WTC11 (cell line): ENCODE measurements at regions not wholly inside any gene's neighbourhood (a gene's known extent, or its start where the extent isn't known, plus 50 kb on each side); places are given as distances from the start of the nearest gene placed in this dataset.

Source experiments
- ATAC-seq: fragments of 200-7000 bp; cut with Tn5 transposase; 2 replicates; pipeline ENCODE4 v1.10.0; 2021; ENCODE audit warnings: mild to moderate bottlenecking, moderate library complexity
- CTCF ChIA-PET: fragments of 300-600 bp; sonication (Branson Sonifier 250); formaldehyde crosslinking; loops from one replicate; lab custom pipeline; 2021; ENCODE audit warnings: antibody characterized with exemption; lab: Charles Lee
- POLR2A ChIA-PET: fragments of 350-600 bp; sonication (Branson Sonifier 250); formaldehyde crosslinking; loops from one replicate; lab custom pipeline; 2021; ENCODE audit warnings: antibody characterized with exemption; lab: Charles Lee
- DNase-seq: peaks from one replicate; pipeline ENCODE4 v3.0.0; 2021; ENCODE audit warnings: low spot score
- H3K27ac Mint-ChIP-seq: 2 replicates; pipeline ENCODE4 v1.8.0; 2021; ENCODE audit warnings: mixed read lengths
- H3K27me3 Mint-ChIP-seq: 2 replicates; pipeline ENCODE4 v1.8.0; 2021; ENCODE audit warnings: low read depth, mild to moderate bottlenecking, moderate library complexity, mixed read lengths
- H3K36me3 Mint-ChIP-seq: 2 replicates; pipeline ENCODE4 v1.8.0; 2021; ENCODE audit warnings: mixed read lengths
- H3K4me1 Mint-ChIP-seq: 2 replicates; pipeline ENCODE4 v1.8.0; 2022; ENCODE audit warnings: mixed read lengths
- H3K4me3 Mint-ChIP-seq: 2 replicates; pipeline ENCODE4 v1.8.0; 2021; ENCODE audit warnings: mild to moderate bottlenecking, moderate library complexity, mixed read lengths
- H3K9me3 Mint-ChIP-seq: 2 replicates; pipeline ENCODE4 v1.8.0; 2021; ENCODE audit warnings: mixed read lengths
- ATF1 ChIP-seq: sonication (generic); formaldehyde crosslinking; IDR thresholded peaks from 2 replicates; pipeline ENCODE4 v1.8.1; 2023; ENCODE audit warnings: mild to moderate bottlenecking, moderate library complexity, missing genetic modification reagents
- E2F1 ChIP-seq: sonication (generic); formaldehyde crosslinking; IDR thresholded peaks from 2 replicates; pipeline ENCODE4 v1.8.0; 2022; ENCODE audit warnings: mild to moderate bottlenecking, missing genetic modification reagents
- ETV6 ChIP-seq: sonication (generic); formaldehyde crosslinking; IDR thresholded peaks from 2 replicates; pipeline ENCODE4 v1.8.1; 2022; ENCODE audit warnings: mild to moderate bottlenecking, missing genetic modification reagents
- FOXP1 ChIP-seq: sonication (generic); formaldehyde crosslinking; IDR thresholded peaks from 2 replicates; pipeline ENCODE4 v1.8.0; 2022; ENCODE audit warnings: missing genetic modification reagents, mild to moderate bottlenecking, moderate library complexity, borderline replicate concordance
- GABPB1 ChIP-seq: sonication (generic); formaldehyde crosslinking; IDR thresholded peaks from 2 replicates; pipeline ENCODE4 v1.8.1; 2023; ENCODE audit warnings: mild to moderate bottlenecking, missing genetic modification reagents
- GTF2I ChIP-seq: fragments of 250-450 bp; sonication (Bioruptor Pico); conservative IDR thresholded peaks from 2 replicates; pipeline ENCODE4 v1.4.0; 2021; ENCODE audit warnings: mild to moderate bottlenecking
- KAT7 ChIP-seq: sonication (generic); formaldehyde crosslinking; IDR thresholded peaks from 2 replicates; pipeline ENCODE4 v1.8.1; 2023; ENCODE audit warnings: missing genetic modification reagents, mild to moderate bottlenecking, borderline replicate concordance
- MLX ChIP-seq: sonication (generic); formaldehyde crosslinking; IDR thresholded peaks from 2 replicates; pipeline ENCODE4 v1.8.1; 2023; ENCODE audit warnings: mild to moderate bottlenecking, missing genetic modification reagents, moderate library complexity
- NFATC4 ChIP-seq: fragments of 250-450 bp; sonication (Bioruptor Pico); IDR thresholded peaks from 2 replicates; pipeline ENCODE4 v1.9.0; 2021; ENCODE audit warnings: mild to moderate bottlenecking
- NFYB ChIP-seq: sonication (generic); formaldehyde crosslinking; conservative IDR thresholded peaks from 2 replicates; pipeline ENCODE4 v1.8.0; 2022; ENCODE audit warnings: low read depth, missing genetic modification reagents
- SMAD4 ChIP-seq: sonication (generic); formaldehyde crosslinking; IDR thresholded peaks from 2 replicates; pipeline ENCODE4 v1.8.0; 2022; ENCODE audit warnings: mild to moderate bottlenecking, missing genetic modification reagents
- SP1 ChIP-seq: sonication (generic); formaldehyde crosslinking; conservative IDR thresholded peaks from 2 replicates; pipeline ENCODE4 v1.8.1; 2022; ENCODE audit warnings: missing genetic modification reagents
- TCF7 ChIP-seq: sonication (generic); formaldehyde crosslinking; IDR thresholded peaks from 2 replicates; pipeline ENCODE4 v1.8.0; 2022; ENCODE audit warnings: mild to moderate bottlenecking, low read depth, missing genetic modification reagents, moderate library complexity
- ZNF138 ChIP-seq: sonication (generic); formaldehyde crosslinking; conservative IDR thresholded peaks from 2 replicates; pipeline ENCODE4 v1.8.1; 2022; ENCODE audit warnings: mild to moderate bottlenecking, moderate library complexity, missing genetic modification reagents
- ZNF219 ChIP-seq: sonication (generic); formaldehyde crosslinking; IDR thresholded peaks from 2 replicates; pipeline ENCODE4 v1.8.0; 2023; ENCODE audit warnings: missing genetic modification reagents, mild to moderate bottlenecking, borderline replicate concordance
- ZNF232 ChIP-seq: sonication (generic); formaldehyde crosslinking; IDR thresholded peaks from 2 replicates; pipeline ENCODE4 v1.8.0; 2022; ENCODE audit warnings: mild to moderate bottlenecking, missing genetic modification reagents
- ZNF263 ChIP-seq: sonication (generic); formaldehyde crosslinking; IDR thresholded peaks from 2 replicates; pipeline ENCODE4 v1.8.1; 2022; ENCODE audit warnings: low read depth, mild to moderate bottlenecking, moderate library complexity, missing genetic modification reagents
- ZNF317 ChIP-seq: sonication (generic); formaldehyde crosslinking; IDR thresholded peaks from 2 replicates; pipeline ENCODE4 v1.8.1; 2023; ENCODE audit warnings: low read depth, mild to moderate bottlenecking, moderate library complexity, missing genetic modification reagents, borderline replicate concordance
- ZNF423 ChIP-seq: fragments of 250-450 bp; sonication (Bioruptor Pico); IDR thresholded peaks from 2 replicates; pipeline ENCODE4 v2.1.2; 2022; ENCODE audit warnings: mild to moderate bottlenecking, moderate library complexity
- TF ChIP-seq, protein P1 (sequence below): sonication (generic); formaldehyde crosslinking; IDR thresholded peaks from 2 replicates; pipeline ENCODE4 v1.8.0; 2022; ENCODE audit warnings: mild to moderate bottlenecking, missing genetic modification reagents
- TF ChIP-seq, protein P2 (sequence below): sonication (generic); formaldehyde crosslinking; IDR thresholded peaks from 2 replicates; pipeline ENCODE4 v1.8.0; 2023; ENCODE audit warnings: mild to moderate bottlenecking, missing genetic modification reagents
- TF ChIP-seq, protein P3 (sequence below): sonication (generic); formaldehyde crosslinking; IDR thresholded peaks from 2 replicates; pipeline ENCODE4 v1.8.0; 2022; ENCODE audit warnings: mild to moderate bottlenecking, missing genetic modification reagents
- TF ChIP-seq, protein P4 (sequence below): fragments of 250-450 bp; sonication (Bioruptor Pico); IDR thresholded peaks from 2 replicates; pipeline ENCODE4 v2.1.2; 2022; ENCODE audit warnings: mild to moderate bottlenecking, moderate library complexity
- TF ChIP-seq, protein P5 (sequence below): sonication (generic); formaldehyde crosslinking; conservative IDR thresholded peaks from 2 replicates; pipeline ENCODE4 v1.8.1; 2023; ENCODE audit warnings: mild to moderate bottlenecking, low read depth, missing genetic modification reagents, moderate library complexity

- TF ChIP-seq, protein P1, sequence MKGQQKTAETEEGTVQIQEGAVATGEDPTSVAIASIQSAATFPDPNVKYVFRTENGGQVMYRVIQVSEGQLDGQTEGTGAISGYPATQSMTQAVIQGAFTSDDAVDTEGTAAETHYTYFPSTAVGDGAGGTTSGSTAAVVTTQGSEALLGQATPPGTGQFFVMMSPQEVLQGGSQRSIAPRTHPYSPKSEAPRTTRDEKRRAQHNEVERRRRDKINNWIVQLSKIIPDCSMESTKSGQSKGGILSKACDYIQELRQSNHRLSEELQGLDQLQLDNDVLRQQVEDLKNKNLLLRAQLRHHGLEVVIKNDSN (CRISPR knock-in tag), result no peak
- no peak for TF ChIP-seq TCF7 (CRISPR knock-in tag)
Measured at GRCh38 chr6:149176971-149177667, 140.4 kb upstream of the TAB2 start (continued).

- ChIA-PET CTCF (interaction anchor here (1.1 kb wide), 1 partner anchor 253 kb away, joined by 3 read pairs; no protein-coding TSS in a partner anchor), POLR2A (no interaction called here)
- no peaks in the 10 kb centered on the region for H3K4me1 Mint-ChIP-seq
- no peak overlapping the region for H3K27ac Mint-ChIP-seq
- peaks cover 3% of the 10 kb centered on the region for H3K36me3 Mint-ChIP-seq
- H3K27me3 Mint-ChIP-seq, result no peaks in the 10 kb centered on the region
- ATAC-seq (no peak), DNase-seq (no peak)
- peaks cover 18% of the 10 kb centered on the region for H3K9me3 Mint-ChIP-seq
- no peak overlapping the region for H3K4me3 Mint-ChIP-seq
- no peak for TF ChIP-seq GABPB1 (CRISPR knock-in tag)
- no peak for TF ChIP-seq ZNF317
- TF ChIP-seq, protein P2, sequence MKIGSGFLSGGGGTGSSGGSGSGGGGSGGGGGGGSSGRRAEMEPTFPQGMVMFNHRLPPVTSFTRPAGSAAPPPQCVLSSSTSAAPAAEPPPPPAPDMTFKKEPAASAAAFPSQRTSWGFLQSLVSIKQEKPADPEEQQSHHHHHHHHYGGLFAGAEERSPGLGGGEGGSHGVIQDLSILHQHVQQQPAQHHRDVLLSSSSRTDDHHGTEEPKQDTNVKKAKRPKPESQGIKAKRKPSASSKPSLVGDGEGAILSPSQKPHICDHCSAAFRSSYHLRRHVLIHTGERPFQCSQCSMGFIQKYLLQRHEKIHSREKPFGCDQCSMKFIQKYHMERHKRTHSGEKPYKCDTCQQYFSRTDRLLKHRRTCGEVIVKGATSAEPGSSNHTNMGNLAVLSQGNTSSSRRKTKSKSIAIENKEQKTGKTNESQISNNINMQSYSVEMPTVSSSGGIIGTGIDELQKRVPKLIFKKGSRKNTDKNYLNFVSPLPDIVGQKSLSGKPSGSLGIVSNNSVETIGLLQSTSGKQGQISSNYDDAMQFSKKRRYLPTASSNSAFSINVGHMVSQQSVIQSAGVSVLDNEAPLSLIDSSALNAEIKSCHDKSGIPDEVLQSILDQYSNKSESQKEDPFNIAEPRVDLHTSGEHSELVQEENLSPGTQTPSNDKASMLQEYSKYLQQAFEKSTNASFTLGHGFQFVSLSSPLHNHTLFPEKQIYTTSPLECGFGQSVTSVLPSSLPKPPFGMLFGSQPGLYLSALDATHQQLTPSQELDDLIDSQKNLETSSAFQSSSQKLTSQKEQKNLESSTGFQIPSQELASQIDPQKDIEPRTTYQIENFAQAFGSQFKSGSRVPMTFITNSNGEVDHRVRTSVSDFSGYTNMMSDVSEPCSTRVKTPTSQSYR, result no peak
- TF ChIP-seq FOXP1, result no peak
- no peak for TF ChIP-seq NFYB
- no peak for TF ChIP-seq ZNF423
- no peak for TF ChIP-seq E2F1 (CRISPR knock-in tag)
- TF ChIP-seq ZNF138 (CRISPR knock-in tag), result no peak
- no peak for TF ChIP-seq ATF1 (CRISPR knock-in tag)
- TF ChIP-seq ETV6 (CRISPR knock-in tag), result no peak
- TF ChIP-seq SMAD4 (CRISPR knock-in tag), result no peak
- no peak for TF ChIP-seq NFATC4 (CRISPR knock-in tag)
- no peak for TF ChIP-seq ZNF232 (CRISPR knock-in tag)
- no peak for TF ChIP-seq GTF2I (CRISPR knock-in tag)
- TF ChIP-seq, protein P3, sequence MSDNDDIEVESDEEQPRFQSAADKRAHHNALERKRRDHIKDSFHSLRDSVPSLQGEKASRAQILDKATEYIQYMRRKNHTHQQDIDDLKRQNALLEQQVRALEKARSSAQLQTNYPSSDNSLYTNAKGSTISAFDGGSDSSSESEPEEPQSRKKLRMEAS (CRISPR knock-in tag), result no peak
- no peak for TF ChIP-seq KAT7 (CRISPR knock-in tag)
- no peak for TF ChIP-seq MLX
- TF ChIP-seq ZNF219, result no peak
- TF ChIP-seq SP1 (CRISPR knock-in tag), result no peak
Measured at GRCh38 chr6:149179431-149179830, 138.1 kb upstream of the TAB2 start.

DNA sequence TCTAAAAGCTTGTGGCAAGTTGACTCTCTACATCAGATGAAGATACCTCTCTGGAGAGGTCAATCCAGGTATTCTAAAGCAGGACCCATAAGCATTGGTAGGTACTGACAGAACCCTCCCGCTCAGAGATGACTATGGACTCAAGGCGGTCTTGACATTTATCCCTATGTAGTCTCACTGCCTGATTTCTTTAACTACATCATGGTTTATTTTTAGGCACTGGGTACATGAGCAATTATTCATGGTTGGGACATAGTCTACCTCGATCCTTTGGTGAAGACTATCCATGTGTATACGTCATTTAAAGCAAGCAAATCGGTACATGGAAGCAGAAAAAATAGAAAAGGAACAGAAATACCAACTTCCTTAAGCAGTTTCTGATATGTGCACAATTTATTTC lies 136.2 kb upstream of the TAB2 start:
- CTCF ChIA-PET, result interaction anchor here (0.6 kb wide), 1 partner anchor 251 kb away, joined by 3 read pairs; no protein-coding TSS in a partner anchor
- no peak for DNase-seq
- Mint-ChIP-seq H3K9me3 (peaks cover 34% of the 10 kb centered on the region), H3K4me1 (no peaks in the 10 kb centered on the region), H3K4me3 (no peak overlapping the region), H3K27ac (no peak overlapping the region), H3K36me3 (peaks cover 3% of the 10 kb centered on the region), H3K27me3 (no peaks in the 10 kb centered on the region)
- no peak for ATAC-seq
- POLR2A ChIA-PET, result no interaction called here
- TF ChIP-seq ZNF219 (no peak), ZNF263 (CRISPR knock-in tag) (no peak), ATF1 (CRISPR knock-in tag) (no peak)
- TF ChIP-seq, protein P4, sequence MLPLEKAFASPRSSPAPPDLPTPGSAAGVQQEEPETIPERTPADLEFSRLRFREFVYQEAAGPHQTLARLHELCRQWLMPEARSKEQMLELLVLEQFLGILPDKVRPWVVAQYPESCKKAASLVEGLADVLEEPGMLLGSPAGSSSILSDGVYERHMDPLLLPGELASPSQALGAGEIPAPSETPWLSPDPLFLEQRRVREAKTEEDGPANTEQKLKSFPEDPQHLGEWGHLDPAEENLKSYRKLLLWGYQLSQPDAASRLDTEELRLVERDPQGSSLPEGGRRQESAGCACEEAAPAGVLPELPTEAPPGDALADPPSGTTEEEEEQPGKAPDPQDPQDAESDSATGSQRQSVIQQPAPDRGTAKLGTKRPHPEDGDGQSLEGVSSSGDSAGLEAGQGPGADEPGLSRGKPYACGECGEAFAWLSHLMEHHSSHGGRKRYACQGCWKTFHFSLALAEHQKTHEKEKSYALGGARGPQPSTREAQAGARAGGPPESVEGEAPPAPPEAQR (CRISPR knock-in tag), result no peak
- TF ChIP-seq, protein P5, sequence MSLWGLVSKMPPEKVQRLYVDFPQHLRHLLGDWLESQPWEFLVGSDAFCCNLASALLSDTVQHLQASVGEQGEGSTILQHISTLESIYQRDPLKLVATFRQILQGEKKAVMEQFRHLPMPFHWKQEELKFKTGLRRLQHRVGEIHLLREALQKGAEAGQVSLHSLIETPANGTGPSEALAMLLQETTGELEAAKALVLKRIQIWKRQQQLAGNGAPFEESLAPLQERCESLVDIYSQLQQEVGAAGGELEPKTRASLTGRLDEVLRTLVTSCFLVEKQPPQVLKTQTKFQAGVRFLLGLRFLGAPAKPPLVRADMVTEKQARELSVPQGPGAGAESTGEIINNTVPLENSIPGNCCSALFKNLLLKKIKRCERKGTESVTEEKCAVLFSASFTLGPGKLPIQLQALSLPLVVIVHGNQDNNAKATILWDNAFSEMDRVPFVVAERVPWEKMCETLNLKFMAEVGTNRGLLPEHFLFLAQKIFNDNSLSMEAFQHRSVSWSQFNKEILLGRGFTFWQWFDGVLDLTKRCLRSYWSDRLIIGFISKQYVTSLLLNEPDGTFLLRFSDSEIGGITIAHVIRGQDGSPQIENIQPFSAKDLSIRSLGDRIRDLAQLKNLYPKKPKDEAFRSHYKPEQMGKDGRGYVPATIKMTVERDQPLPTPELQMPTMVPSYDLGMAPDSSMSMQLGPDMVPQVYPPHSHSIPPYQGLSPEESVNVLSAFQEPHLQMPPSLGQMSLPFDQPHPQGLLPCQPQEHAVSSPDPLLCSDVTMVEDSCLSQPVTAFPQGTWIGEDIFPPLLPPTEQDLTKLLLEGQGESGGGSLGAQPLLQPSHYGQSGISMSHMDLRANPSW (CRISPR knock-in tag), result no peak
- TF ChIP-seq, protein P1 (CRISPR knock-in tag), result no peak
